DOHH2 (cell line): ENCODE measurements at regions not wholly inside any gene's neighbourhood (a gene's known extent, or its start where the extent isn't known, plus 50 kb on each side); places are given as distances from the start of the nearest gene placed in this dataset.

Source experiments
- EZH2phosphoT487 ChIP-seq: fragments of 200-600 bp; sonication (generic); IDR thresholded peaks from 2 replicates; pipeline ENCODE4 v1.6.1; 2017; ENCODE audit warnings: borderline replicate concordance, mild to moderate bottlenecking, antibody characterized with exemption, low read length, moderate library complexity, mixed read lengths
- TF ChIP-seq, protein P1 (sequence below): fragments of 200-600 bp; sonication (generic); IDR thresholded peaks from one replicate; pipeline ENCODE4 v1.5.1; 2014; ENCODE audit warnings: antibody characterized with exemption, mild to moderate bottlenecking, low read depth, low read length; ENCODE audit not compliant: poor library complexity, severe bottlenecking

DNA sequence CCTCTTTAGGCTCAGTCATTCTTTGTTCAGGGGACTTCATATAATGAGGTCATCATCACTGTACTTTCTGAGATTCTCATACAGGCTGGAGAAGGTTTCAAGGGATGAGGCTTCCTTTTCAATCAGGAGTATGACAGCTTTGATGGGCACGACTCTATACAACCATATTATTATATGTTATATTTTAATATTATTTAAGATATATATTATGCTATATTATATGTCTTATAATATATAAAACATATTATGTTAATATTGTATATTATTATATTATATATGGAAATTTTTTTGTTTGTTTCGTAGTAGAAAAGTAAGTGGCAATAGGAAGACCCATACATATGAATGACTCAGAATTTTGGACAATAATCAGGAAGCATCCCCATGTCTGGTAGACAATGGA is 78.0 kb upstream of the GATA6 start:
- TF ChIP-seq, protein P1, sequence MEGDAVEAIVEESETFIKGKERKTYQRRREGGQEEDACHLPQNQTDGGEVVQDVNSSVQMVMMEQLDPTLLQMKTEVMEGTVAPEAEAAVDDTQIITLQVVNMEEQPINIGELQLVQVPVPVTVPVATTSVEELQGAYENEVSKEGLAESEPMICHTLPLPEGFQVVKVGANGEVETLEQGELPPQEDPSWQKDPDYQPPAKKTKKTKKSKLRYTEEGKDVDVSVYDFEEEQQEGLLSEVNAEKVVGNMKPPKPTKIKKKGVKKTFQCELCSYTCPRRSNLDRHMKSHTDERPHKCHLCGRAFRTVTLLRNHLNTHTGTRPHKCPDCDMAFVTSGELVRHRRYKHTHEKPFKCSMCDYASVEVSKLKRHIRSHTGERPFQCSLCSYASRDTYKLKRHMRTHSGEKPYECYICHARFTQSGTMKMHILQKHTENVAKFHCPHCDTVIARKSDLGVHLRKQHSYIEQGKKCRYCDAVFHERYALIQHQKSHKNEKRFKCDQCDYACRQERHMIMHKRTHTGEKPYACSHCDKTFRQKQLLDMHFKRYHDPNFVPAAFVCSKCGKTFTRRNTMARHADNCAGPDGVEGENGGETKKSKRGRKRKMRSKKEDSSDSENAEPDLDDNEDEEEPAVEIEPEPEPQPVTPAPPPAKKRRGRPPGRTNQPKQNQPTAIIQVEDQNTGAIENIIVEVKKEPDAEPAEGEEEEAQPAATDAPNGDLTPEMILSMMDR: no peak
- TF ChIP-seq EZH2phosphoT487: no peak
